ENCODE measurements at regions not wholly inside any gene's neighbourhood (a gene's known extent, or its start where the extent isn't known, plus 50 kb on each side); places are given as distances from the start of the nearest gene placed in this dataset.
"Not testable (repeated sequence)": the region's sequence is repeated elsewhere in the genome, so short reads cannot be mapped to it uniquely, and the experiment has no call there.

- no peak for DNase-seq
- intact Hi-C loops (cut with DNase I): no loop called here
- ATAC-seq: no peak
Measured at GRCh38 chr6:100065348-100065747, 71.3 kb upstream of the MCHR2 start.

GRCh38 chr6:100062621-100063020, 68.6 kb upstream of the MCHR2 start:
- intact Hi-C loops (cut with DNase I): no loop called here
- DNase-seq (no peak), ATAC-seq (no peak)

GRCh38 chr6:100057941-100058340, 63.9 kb upstream of the MCHR2 start:
- no peak for DNase-seq
- ATAC-seq: no peak
- intact Hi-C loops (cut with DNase I): no loop called here

- intact Hi-C loops (cut with DNase I): no loop called here
- no peak for ATAC-seq
- no peak for DNase-seq
Measured at GRCh38 chr6:100050550-100050949, 56.5 kb upstream of the MCHR2 start.

GRCh38 chr6:100043961-100044360, 49.9 kb upstream of the MCHR2 start:
- intact Hi-C loops (cut with DNase I); DNase-seq; ATAC-seq: not testable (repeated sequence)
